ENCODE measurements at regions not wholly inside any gene's neighbourhood (a gene's known extent, or its start where the extent isn't known, plus 50 kb on each side); places are given as distances from the start of the nearest gene placed in this dataset.

GRCh38 chr3:182673336-182673735 lies 120.0 kb upstream of the ATP11B start:
- TF ChIP-seq POLR2A (IDR thresholded peaks at IDR 0.05; ENCODE audit: low read depth, low read length) (no peak), TAF1 (IDR thresholded peaks at IDR 0.05; ENCODE audit: low read depth, low read length) (no peak), POLR2AphosphoS5 (IDR thresholded peaks at IDR 0.05; ENCODE audit: low read depth, low read length) (no peak), POU2F2 (IDR thresholded peaks at IDR 0.05; ENCODE audit: low read depth, low read length) (no peak)
